ENCODE measurements at regions not wholly inside any gene's neighbourhood (a gene's known extent, or its start where the extent isn't known, plus 50 kb on each side); places are given as distances from the start of the nearest gene placed in this dataset.

DNA sequence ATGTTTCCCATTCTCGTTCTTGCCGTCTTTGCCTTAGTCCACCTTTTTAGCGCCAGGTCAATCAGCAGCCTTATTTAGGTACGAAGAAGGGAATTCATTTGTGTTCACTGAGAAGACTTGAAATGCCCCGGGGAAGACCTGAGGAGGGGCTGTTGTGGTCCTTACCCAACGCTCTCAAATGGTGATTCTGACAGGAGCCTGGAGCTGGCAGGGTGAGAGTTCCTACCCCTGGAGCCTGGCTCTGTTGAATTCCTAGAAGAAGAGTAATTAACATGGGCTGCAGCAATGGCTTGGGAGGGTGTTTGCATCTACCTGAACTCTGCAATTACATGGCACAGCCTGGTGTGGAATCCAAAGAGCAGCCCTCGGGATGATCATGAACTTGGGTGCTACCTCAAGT lies 76.9 kb upstream of the DSCAM start:
- TF ChIP-seq EZH2 (IDR thresholded peaks at IDR 0.05) (no peak), FOXP2 (optimal IDR thresholded peaks at IDR 0.05; ENCODE audit: control extremely low read depth, extremely low read length, insufficient read depth) (no peak)
